CD14-positive monocyte (primary cell): ENCODE measurements at regions not wholly inside any gene's neighbourhood (a gene's known extent, or its start where the extent isn't known, plus 50 kb on each side); places are given as distances from the start of the nearest gene placed in this dataset.
"Not testable (repeated sequence)": the region's sequence is repeated elsewhere in the genome, so short reads cannot be mapped to it uniquely, and the experiment has no call there.

Source experiments
- DNase-seq, 3 donors: peaks; one replicate each; pipeline ENCODE4 v3.0.0-alpha.2; 2011 to 2022
- H2AFZ ChIP-seq: 2 replicates; pipeline ENCODE4 v1.6.0; 2012; ENCODE audit warnings: mild to moderate bottlenecking, low read depth, low read length, inconsistent platforms; ENCODE audit not compliant: insufficient read depth, poor library complexity, severe bottlenecking
- H3K27ac ChIP-seq, 2 donors: 1 replicate in 1 of 2; 2 replicates in 1 of 2; pipeline ENCODE4 v1.5.1; 2012 to 2013; ENCODE audit warnings: low read length in 2 of 2, control low read depth in 1 of 2, inconsistent platforms in 1 of 2, low read depth in 1 of 2, mild to moderate bottlenecking in 1 of 2
- H3K27me3 ChIP-seq, 2 donors: one replicate each; pipeline versions ENCODE4 v1.6.0 to v1.6.1; 2011 to 2013; ENCODE audit warnings: low read length in 2 of 2; ENCODE audit not compliant: control insufficient read depth in 2 of 2, insufficient read depth in 2 of 2
- H3K36me3 ChIP-seq, 2 donors: replicated peaks in 1 of 2; 1 replicate in 1 of 2; 2 replicates in 1 of 2; pipeline versions ENCODE4 v1.5.1 to v1.6.1; 2012 to 2013; ENCODE audit warnings: low read length in 2 of 2, control low read depth in 1 of 2, inconsistent platforms in 1 of 2, mild to moderate bottlenecking in 1 of 2; ENCODE audit not compliant: insufficient read depth in 2 of 2, control insufficient read depth in 1 of 2
- H3K4me1 ChIP-seq, 2 donors: 1 replicate in 1 of 2; 2 replicates in 1 of 2; pipeline versions ENCODE4 v1.5.1 to v1.6.1; 2012 to 2013; ENCODE audit warnings: low read length in 2 of 2, control low read depth in 1 of 2, inconsistent platforms in 1 of 2, mild to moderate bottlenecking in 1 of 2, moderate library complexity in 1 of 2; ENCODE audit not compliant: insufficient read depth in 2 of 2, control insufficient read depth in 1 of 2
- H3K4me2 ChIP-seq: replicated peaks from 2 replicates; pipeline ENCODE3; 2012; ENCODE audit warnings: low read length, moderate library complexity, mild to moderate bottlenecking; ENCODE audit not compliant: poor library complexity, severe bottlenecking; ENCODE audit errors: extremely low read depth
- H3K4me3 ChIP-seq, 3 experiments: fragments of 200-600 bp in 1 of 3; sonication (generic) in 1 of 3; replicated peaks in 1 of 3; 1 replicate in 2 of 3; 2 replicates in 1 of 3; pipeline ENCODE4 v1.5.1; 2011 to 2013; ENCODE audit warnings: low read length in 3 of 3, mild to moderate bottlenecking in 3 of 3, control low read depth in 2 of 3, low read depth in 2 of 3, inconsistent platforms in 1 of 3, moderate library complexity in 1 of 3
- H3K79me2 ChIP-seq: 2 replicates; pipeline ENCODE4 v1.6.0; 2012; ENCODE audit warnings: mild to moderate bottlenecking, control low read depth, inconsistent platforms, low read length, moderate library complexity; ENCODE audit not compliant: insufficient read depth
- H3K9ac ChIP-seq: 2 replicates; pipeline ENCODE4 v1.6.0; 2017; ENCODE audit warnings: low read length, mild to moderate bottlenecking; ENCODE audit not compliant: insufficient read depth, poor library complexity, severe bottlenecking
- H3K9me3 ChIP-seq, 2 donors: replicated peaks in 1 of 2; 1 replicate in 1 of 2; 2 replicates in 1 of 2; pipeline versions ENCODE4 v1.5.1 to v1.6.1; 2012 to 2013; ENCODE audit warnings: low read length in 2 of 2, control low read depth in 1 of 2; ENCODE audit not compliant: control insufficient read depth in 1 of 2, insufficient read depth in 1 of 2
- H4K20me1 ChIP-seq: 2 replicates; pipeline ENCODE4 v1.6.0; 2012; ENCODE audit warnings: mild to moderate bottlenecking, low read length, control low read depth, moderate library complexity; ENCODE audit not compliant: insufficient read depth
- H3K27ac Mint-ChIP-seq, 7 donors: one replicate each; pipeline ENCODE4 v1.8.0; 2020; ENCODE audit warnings: mild to moderate bottlenecking in 7 of 7, mixed read lengths in 7 of 7, moderate library complexity in 6 of 7, inconsistent platforms in 2 of 7
- H3K27me3 Mint-ChIP-seq, 3 donors: one replicate each; pipeline ENCODE4 v1.8.0; 2021 to 2022; ENCODE audit warnings: low read depth in 3 of 3, mild to moderate bottlenecking in 3 of 3, mixed read lengths in 3 of 3, moderate library complexity in 3 of 3, inconsistent platforms in 1 of 3
- H3K36me3 Mint-ChIP-seq, 2 donors: one replicate each; pipeline ENCODE4 v1.8.0; 2020; ENCODE audit warnings: mixed read lengths in 2 of 2, inconsistent platforms in 1 of 2, mild to moderate bottlenecking in 1 of 2
- H3K4me1 Mint-ChIP-seq: one replicate; pipeline ENCODE4 v1.8.0; 2020; ENCODE audit warnings: mild to moderate bottlenecking, mixed read lengths
- H3K4me3 Mint-ChIP-seq, 2 donors: one replicate each; pipeline ENCODE4 v1.8.0; 2020; ENCODE audit warnings: mild to moderate bottlenecking in 2 of 2, mixed read lengths in 2 of 2, moderate library complexity in 1 of 2
- H3K9me3 Mint-ChIP-seq, 7 donors: one replicate each; pipeline ENCODE4 v1.8.0; 2020 to 2022; ENCODE audit warnings: mixed read lengths in 7 of 7, mild to moderate bottlenecking in 6 of 7, moderate library complexity in 6 of 7, inconsistent platforms in 2 of 7
- WGBS: methylation state at CpG from one replicate; pipeline ENCODE4 v1.1.5; 2013; ENCODE audit warnings: missing lambda C conversion rate; ENCODE audit not compliant: insufficient coverage; 5-methylcytosine and 5-hydroxymethylcytosine counted together
- intact Hi-C, 2 donors: fragments of 100-400 bp; cut with micrococcal nuclease; formaldehyde crosslinking; loops; one replicate each; pipeline versions ENCODE4 v1.15.0 to v1.15.1; 2023
- TF ChIP-seq, protein P1 (sequence below): fragments of 200-600 bp; IDR thresholded peaks from one replicate; pipeline ENCODE4 v1.8.0; 2022; ENCODE audit warnings: antibody characterized with exemption, mild to moderate bottlenecking

DNA sequence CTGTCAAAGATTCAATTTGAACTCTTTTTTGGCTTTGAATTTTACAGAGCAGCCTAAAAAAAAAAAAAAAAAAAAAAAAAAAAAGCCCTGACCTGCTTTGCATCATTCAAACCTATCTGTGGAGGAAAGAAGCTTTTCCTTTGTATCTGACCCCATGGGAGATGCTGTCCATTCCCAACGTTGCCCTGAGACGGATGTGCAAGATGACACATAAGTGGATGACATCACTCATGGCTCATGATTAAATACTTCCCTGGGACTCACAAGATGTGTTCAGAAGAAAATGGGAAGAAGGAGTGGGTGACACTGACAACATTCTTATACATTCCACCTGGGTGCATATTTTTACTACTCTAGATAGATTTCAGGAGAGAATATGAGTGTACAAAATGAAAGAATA, 245.7 kb upstream of the ELAVL2 start:
- no peaks in the 10 kb centered on the region for H3K36me3 ChIP-seq
- TF ChIP-seq, protein P1, sequence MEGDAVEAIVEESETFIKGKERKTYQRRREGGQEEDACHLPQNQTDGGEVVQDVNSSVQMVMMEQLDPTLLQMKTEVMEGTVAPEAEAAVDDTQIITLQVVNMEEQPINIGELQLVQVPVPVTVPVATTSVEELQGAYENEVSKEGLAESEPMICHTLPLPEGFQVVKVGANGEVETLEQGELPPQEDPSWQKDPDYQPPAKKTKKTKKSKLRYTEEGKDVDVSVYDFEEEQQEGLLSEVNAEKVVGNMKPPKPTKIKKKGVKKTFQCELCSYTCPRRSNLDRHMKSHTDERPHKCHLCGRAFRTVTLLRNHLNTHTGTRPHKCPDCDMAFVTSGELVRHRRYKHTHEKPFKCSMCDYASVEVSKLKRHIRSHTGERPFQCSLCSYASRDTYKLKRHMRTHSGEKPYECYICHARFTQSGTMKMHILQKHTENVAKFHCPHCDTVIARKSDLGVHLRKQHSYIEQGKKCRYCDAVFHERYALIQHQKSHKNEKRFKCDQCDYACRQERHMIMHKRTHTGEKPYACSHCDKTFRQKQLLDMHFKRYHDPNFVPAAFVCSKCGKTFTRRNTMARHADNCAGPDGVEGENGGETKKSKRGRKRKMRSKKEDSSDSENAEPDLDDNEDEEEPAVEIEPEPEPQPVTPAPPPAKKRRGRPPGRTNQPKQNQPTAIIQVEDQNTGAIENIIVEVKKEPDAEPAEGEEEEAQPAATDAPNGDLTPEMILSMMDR = no peak
- Mint-ChIP-seq H3K36me3 (no peaks in the 10 kb centered on the region), H3K27ac (no peak overlapping the region), H3K4me3 (no peak overlapping the region), H3K4me1 (no peaks in the 10 kb centered on the region), H3K27me3 (peaks cover 0 to 1% (median 0%) of the 10 kb centered on the region in 3 donors), H3K9me3 (peaks cover 2 to 13% (median 4%) of the 10 kb centered on the region in 7 donors)
- H2AFZ ChIP-seq = no peak overlapping the region
- no peak overlapping the region for H3K4me2 ChIP-seq
- H3K79me2 ChIP-seq = no peaks in the 10 kb centered on the region
- H3K9ac ChIP-seq = no peak overlapping the region
- intact Hi-C loops = no loop called here
- WGBS = no CpG with 5 or more reads among the region's 2 CpGs
- no peaks in the 10 kb centered on the region for H4K20me1 ChIP-seq
- no peaks in the 10 kb centered on the region for H3K27me3 ChIP-seq
- H3K27ac ChIP-seq = no peak overlapping the region
- no peaks in the 10 kb centered on the region for H3K4me1 ChIP-seq
- no peak overlapping the region for H3K4me3 ChIP-seq
- DNase-seq = no peak
- peaks cover 10 to 14% of the 10 kb centered on the region in 2 donors for H3K9me3 ChIP-seq

DNA sequence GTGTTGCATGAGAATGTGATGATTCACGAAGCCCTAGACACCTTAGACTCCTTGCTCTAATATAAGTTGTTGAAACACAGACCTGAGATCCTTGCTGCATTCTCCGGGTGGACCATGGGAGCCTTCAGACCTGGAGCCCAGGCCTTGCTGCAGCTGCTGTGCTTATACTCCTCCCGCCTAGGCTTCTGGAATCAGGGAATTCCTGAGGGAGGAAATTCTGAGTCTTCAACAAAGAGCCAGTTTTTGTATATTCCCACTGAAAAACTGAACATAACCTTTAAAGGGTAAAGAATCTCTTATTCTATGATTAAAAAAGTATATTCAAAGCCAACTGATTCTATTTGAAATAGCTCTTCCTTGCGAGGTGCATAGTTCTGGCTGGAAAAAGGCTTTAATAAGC, 245.1 kb upstream of the ELAVL2 start:
- H3K27ac Mint-ChIP-seq = no peak overlapping the region

DNA sequence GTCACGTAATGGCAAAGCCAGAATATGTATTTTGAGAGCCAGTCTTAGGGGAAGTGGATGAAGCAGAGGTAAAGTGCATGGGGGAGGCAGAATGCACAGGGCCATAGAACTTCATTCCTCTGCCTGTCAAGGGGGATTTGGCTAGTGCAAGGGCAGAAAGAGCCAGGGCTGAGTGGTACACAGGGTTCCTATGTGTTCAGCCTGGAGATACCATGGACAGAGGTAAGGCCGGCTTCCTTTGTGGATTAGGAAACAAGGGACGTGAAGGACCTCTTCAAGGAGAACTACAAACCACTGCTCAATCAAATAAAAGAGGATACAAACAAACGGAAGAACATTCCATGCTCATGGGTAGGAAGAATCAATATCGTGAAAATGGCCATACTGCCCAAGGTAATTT, 241.1 kb upstream of the ELAVL2 start:
- WGBS = no CpG with 5 or more reads among the region's 5 CpGs

More for the DNA sequence above, 245.1 kb upstream of the ELAVL2 start:
- TF ChIP-seq, protein P1 = no peak
- Histone ChIP-seq H3K27me3 (no peaks in the 10 kb centered on the region), H3K27ac (no peak overlapping the region), H3K4me1 (no peaks in the 10 kb centered on the region), H3K36me3 (no peaks in the 10 kb centered on the region), H3K4me3 (no peak overlapping the region), H3K4me2 (no peak overlapping the region), H3K79me2 (no peaks in the 10 kb centered on the region), H3K9ac (no peak overlapping the region), H3K9me3 (peaks cover 10 to 14% of the 10 kb centered on the region in 2 donors), H2AFZ (no peak overlapping the region), H4K20me1 (no peaks in the 10 kb centered on the region)
- Mint-ChIP-seq H3K4me1 (no peaks in the 10 kb centered on the region), H3K27me3 (peaks cover 0 to 1% (median 0%) of the 10 kb centered on the region in 3 donors), H3K4me3 (no peak overlapping the region), H3K36me3 (no peaks in the 10 kb centered on the region), H3K9me3 (peaks cover 2 to 13% (median 4%) of the 10 kb centered on the region in 7 donors)
- 50% methylated on average over 1 of the region's 4 CpGs for WGBS
- intact Hi-C loops = no loop called here
- DNase-seq = no peak

More for the DNA sequence above, 241.1 kb upstream of the ELAVL2 start:
- H3K4me3 ChIP-seq, DNase-seq, H4K20me1 ChIP-seq, H2AFZ ChIP-seq, intact Hi-C loops, H3K27ac ChIP-seq, H3K9me3 Mint-ChIP-seq, H3K4me1 Mint-ChIP-seq, H3K9me3 ChIP-seq, H3K36me3 Mint-ChIP-seq, H3K27me3 Mint-ChIP-seq, H3K9ac ChIP-seq, H3K4me2 ChIP-seq, H3K79me2 ChIP-seq, H3K27me3 ChIP-seq, H3K27ac Mint-ChIP-seq, H3K36me3 ChIP-seq, H3K4me3 Mint-ChIP-seq, H3K4me1 ChIP-seq: not testable (repeated sequence)
